B cell (primary cell): ENCODE measurements at regions not wholly inside any gene's neighbourhood (a gene's known extent, or its start where the extent isn't known, plus 50 kb on each side); places are given as distances from the start of the nearest gene placed in this dataset. TPM values are rescaled to one million over a fixed set of nuclear protein-coding genes. Genes with fewer than 3 reads are reported as not detected.

Experiments used
- ATAC-seq: fragments of 200-7000 bp; cut with Tn5 transposase; one replicate; pipeline ENCODE4 v1.10.0; 2021; ENCODE audit warnings: low read depth, mild to moderate bottlenecking, moderate number of reproducible peaks, moderate library complexity
- CTCF ChIA-PET: fragments of 350-600 bp; sonication (Branson Sonifier 250); formaldehyde crosslinking; loops from one replicate; lab custom pipeline; 2021; ENCODE audit warnings: antibody characterized with exemption, inconsistent platforms; lab: Charles Lee
- POLR2A ChIA-PET: fragments of 350-600 bp; sonication (Branson Sonifier 250); formaldehyde crosslinking; loops from one replicate; lab custom pipeline; 2021; ENCODE audit warnings: antibody characterized with exemption; lab: Charles Lee
- DNase-seq: peaks from one replicate; pipeline ENCODE4 v3.0.0; 2013
- H2AFZ ChIP-seq: 2 replicates; pipeline ENCODE4 v1.6.1; 2012; ENCODE audit warnings: mild to moderate bottlenecking, low read depth, low read length; ENCODE audit not compliant: insufficient read depth, poor library complexity, severe bottlenecking
- H3K27ac ChIP-seq, 2 donors: 1 replicate in 1 of 2; 2 replicates in 1 of 2; pipeline ENCODE4 v1.5.1; 2012 to 2013; ENCODE audit warnings: low read length in 2 of 2, mild to moderate bottlenecking in 2 of 2, moderate library complexity in 1 of 2
- H3K27me3 ChIP-seq, 4 experiments: fragments of 200-600 bp in 1 of 4; sonication (generic) in 1 of 4; replicated peaks in 1 of 4; 1 replicate in 2 of 4; 2 replicates in 2 of 4; pipeline versions ENCODE4 v1.6.1 to v1.7.0; 2013 to 2016; ENCODE audit warnings: low read length in 3 of 4, mild to moderate bottlenecking in 2 of 4, mixed read lengths in 1 of 4, moderate library complexity in 1 of 4; ENCODE audit not compliant: insufficient read depth in 4 of 4, control insufficient read depth in 3 of 4; ENCODE audit errors: control extremely low read depth in 1 of 4
- H3K36me3 ChIP-seq, 2 experiments: replicated peaks in 1 of 2; 1 replicate in 1 of 2; 2 replicates in 1 of 2; pipeline versions ENCODE4 v1.6.1 to v1.7.1; 2013; ENCODE audit warnings: low read length in 1 of 2; ENCODE audit not compliant: insufficient read depth in 2 of 2, control insufficient read depth in 1 of 2; ENCODE audit errors: control extremely low read depth in 1 of 2, extremely low read depth in 1 of 2
- H3K4me1 ChIP-seq, 2 donors: fragments of 200-600 bp in 1 of 2; sonication (generic) in 1 of 2; 1 replicate in 1 of 2; 2 replicates in 1 of 2; pipeline versions ENCODE4 v1.5.1 to v1.6.1; 2013 to 2017; ENCODE audit warnings: low read length in 2 of 2; ENCODE audit not compliant: control insufficient read depth in 2 of 2, insufficient read depth in 2 of 2
- H3K4me2 ChIP-seq: replicated peaks from 2 replicates; pipeline ENCODE3; 2012; ENCODE audit warnings: mild to moderate bottlenecking, low read depth, low read length; ENCODE audit not compliant: poor library complexity, severe bottlenecking
- H3K4me3 ChIP-seq, 5 experiments: fragments of 200-600 bp in 1 of 5; sonication (generic) in 1 of 5; 1 replicate in 3 of 5; 2 replicates in 2 of 5; pipeline versions ENCODE4 v1.5.1 to v1.7.0; 2011 to 2016; ENCODE audit warnings: low read length in 4 of 5, mild to moderate bottlenecking in 4 of 5, low read depth in 2 of 5, control low read depth in 1 of 5, moderate library complexity in 1 of 5; ENCODE audit not compliant: insufficient read depth in 1 of 5; ENCODE audit errors: control extremely low read depth in 1 of 5, extremely low read depth in 1 of 5
- H3K79me2 ChIP-seq: fragments of 200-600 bp; sonication (generic); one replicate; pipeline ENCODE4 v1.6.0; 2016; ENCODE audit warnings: low read length; ENCODE audit not compliant: control insufficient read depth, insufficient read depth
- H3K9ac ChIP-seq: fragments of 200-600 bp; sonication (generic); 2 replicates; pipeline ENCODE4 v1.6.1; 2017; ENCODE audit warnings: mild to moderate bottlenecking, low read length, moderate library complexity
- H3K9me3 ChIP-seq, 3 donors: one replicate each; pipeline versions ENCODE4 v1.6.1 to v1.7.1; 2013; ENCODE audit warnings: low read length in 2 of 3; ENCODE audit not compliant: control insufficient read depth in 2 of 3, insufficient read depth in 1 of 3; ENCODE audit errors: control extremely low read depth in 1 of 3
- H4K20me1 ChIP-seq: 2 replicates; pipeline ENCODE4 v1.6.0; 2012; ENCODE audit warnings: mild to moderate bottlenecking, low read length; ENCODE audit not compliant: insufficient read depth, control insufficient read depth, poor library complexity, severe bottlenecking
- H3K27ac Mint-ChIP-seq: one replicate; pipeline ENCODE4 v1.8.0; 2021; ENCODE audit warnings: mixed read lengths
- H3K27me3 Mint-ChIP-seq: one replicate; pipeline ENCODE4 v1.8.0; 2021; ENCODE audit warnings: mixed read lengths
- H3K4me1 Mint-ChIP-seq: one replicate; pipeline ENCODE4 v1.8.0; 2021; ENCODE audit warnings: mixed read lengths
- H3K4me3 Mint-ChIP-seq: one replicate; pipeline ENCODE4 v1.8.0; 2021; ENCODE audit warnings: mixed read lengths
- H3K9me3 Mint-ChIP-seq: one replicate; pipeline ENCODE4 v1.8.0; 2022; ENCODE audit warnings: mixed read lengths; ENCODE audit not compliant: insufficient read depth
- CTCF ChIP-seq: fragments of 200-600 bp; IDR thresholded peaks from one replicate; pipeline ENCODE4 v1.8.0; 2022; ENCODE audit warnings: antibody characterized with exemption, mild to moderate bottlenecking
- EZH2 ChIP-seq: IDR thresholded peaks from 2 replicates; pipeline ENCODE4 v1.6.1; 2012; ENCODE audit warnings: borderline replicate concordance, low read depth, mild to moderate bottlenecking, moderate library complexity, low read length; ENCODE audit not compliant: insufficient read depth, poor library complexity, severe bottlenecking
- WGBS: methylation state at CpG from one replicate; pipeline ENCODE4 v1.1.5; 2013; ENCODE audit warnings: missing lambda C conversion rate; ENCODE audit not compliant: insufficient coverage; 5-methylcytosine and 5-hydroxymethylcytosine counted together
- intact Hi-C: fragments of 100-400 bp; cut with micrococcal nuclease; formaldehyde crosslinking; loops from one replicate; pipeline ENCODE4 v1.10.0; 2022
- small RNA-seq: library from RNA; depleted of rRNA; stranded (forward); fragments of <200 nt; gene quantifications from one replicate; pipeline ENCODE3, GENCODE V24; 2012; ENCODE audit warnings: low replicate concordance, low read depth; ENCODE audit not compliant: insufficient read length

- H3K9ac ChIP-seq, result no peak overlapping the region
- ChIA-PET POLR2A (no interaction called here), CTCF (no interaction called here)
- H3K4me2 ChIP-seq, result no peak overlapping the region
- Mint-ChIP-seq H3K4me1 (no peaks in the 10 kb centered on the region), H3K27ac (no peak overlapping the region), H3K9me3 (peaks cover 8% of the 10 kb centered on the region), H3K27me3 (no peaks in the 10 kb centered on the region), H3K4me3 (no peak overlapping the region)
- H3K4me3 ChIP-seq, result no peak overlapping the region
- ATAC-seq (no peak), DNase-seq (no peak)
- H3K4me1 ChIP-seq, result no peaks in the 10 kb centered on the region
- no peaks in the 10 kb centered on the region for H4K20me1 ChIP-seq
- no CpG with 5 or more reads among the region's 2 CpGs for WGBS
- peaks cover 0 to 7% (median 2%) of the 10 kb centered on the region in 3 donors for H3K9me3 ChIP-seq
- H3K27ac ChIP-seq, result no peak overlapping the region
- no peaks in the 10 kb centered on the region for H3K27me3 ChIP-seq
- intact Hi-C loops, result no loop called here
- TF ChIP-seq CTCF, result no peak
- TF ChIP-seq EZH2, result no peak
- no peaks in the 10 kb centered on the region for H3K36me3 ChIP-seq
- no peak overlapping the region for H2AFZ ChIP-seq
- H3K79me2 ChIP-seq, result no peaks in the 10 kb centered on the region
Observed at GRCh38 chr6:80402266-80402665, 295.8 kb downstream of the BCKDHB start.

Small RNA genes lying in the stretch of these regions (small RNA-seq; reads per million reads assigned to genes)
- gene AL596028.1, result not detected
- not detected for gene RNA5SP210
